HepG2 (cell line): ENCODE measurements at regions not wholly inside any gene's neighbourhood (a gene's known extent, or its start where the extent isn't known, plus 50 kb on each side); places are given as distances from the start of the nearest gene placed in this dataset.
A peak's percentile ranks its signal among the peaks of the same experiment; 100 is the strongest.

Experiments
- AFF4 ChIP-seq: sonication (generic); formaldehyde crosslinking; IDR thresholded peaks from 2 replicates; pipeline ENCODE4 v1.4.0; 2020; ENCODE audit warnings: missing genetic modification reagents
- CREBL2 ChIP-seq: sonication (generic); formaldehyde crosslinking; IDR thresholded peaks from 2 replicates; pipeline ENCODE4 v1.8.1; 2023; ENCODE audit warnings: missing genetic modification reagents, mild to moderate bottlenecking, borderline replicate concordance
- E2F1 ChIP-seq: sonication (generic); formaldehyde crosslinking; IDR thresholded peaks from 2 replicates; pipeline ENCODE4 v1.5.0; 2020; ENCODE audit warnings: missing genetic modification reagents
- EHMT2 ChIP-seq: fragments of 200-600 bp; sonication (generic); IDR thresholded peaks from 2 replicates; pipeline ENCODE4 v1.7.0; 2017; ENCODE audit warnings: antibody characterized with exemption, low read depth, low read length, borderline replicate concordance
- EZH2 ChIP-seq: conservative IDR thresholded peaks from 2 replicates; pipeline ENCODE4 v1.6.1; 2012; ENCODE audit warnings: mild to moderate bottlenecking, low read depth, low read length, moderate library complexity
- FOXO1 ChIP-seq: sonication (generic); formaldehyde crosslinking; IDR thresholded peaks from 2 replicates; pipeline ENCODE4 v1.4.0; 2020; ENCODE audit warnings: missing genetic modification reagents
- HOXA5 ChIP-seq: sonication (generic); formaldehyde crosslinking; IDR thresholded peaks from 2 replicates; pipeline ENCODE4 v1.4.0; 2020; ENCODE audit warnings: missing genetic modification reagents
- MXD4 ChIP-seq: IDR thresholded peaks from 2 replicates; pipeline ENCODE4 v1.6.1; 2016; ENCODE audit warnings: mild to moderate bottlenecking, missing biosample characterization, missing genetic modification reagents
- NFYC ChIP-seq: IDR thresholded peaks from 2 replicates; pipeline ENCODE4 v1.6.1; 2016; ENCODE audit warnings: missing genetic modification reagents, missing compliant biosample characterization
- ZGPAT ChIP-seq: IDR thresholded peaks from 2 replicates; pipeline ENCODE4 v1.6.1; 2016; ENCODE audit warnings: mild to moderate bottlenecking
- ZKSCAN8 ChIP-seq: IDR thresholded peaks from 2 replicates; pipeline ENCODE4 v1.6.1; 2016; ENCODE audit warnings: borderline replicate concordance, missing genetic modification reagents, missing compliant biosample characterization
- ZMYM3 ChIP-seq: sonication (generic); formaldehyde crosslinking; IDR thresholded peaks from 2 replicates; pipeline ENCODE4 v1.5.1; 2020; ENCODE audit warnings: mild to moderate bottlenecking, missing genetic modification reagents
- ZNF101 ChIP-seq: sonication (generic); formaldehyde crosslinking; IDR thresholded peaks from 2 replicates; pipeline ENCODE4 v1.4.0; 2020; ENCODE audit warnings: mild to moderate bottlenecking, low read depth, missing genetic modification reagents, borderline replicate concordance
- ZNF329 ChIP-seq: sonication (generic); formaldehyde crosslinking; IDR thresholded peaks from 2 replicates; pipeline ENCODE4 v1.9.0; 2021; ENCODE audit warnings: low read depth, mild to moderate bottlenecking, missing genetic modification reagents
- ZNF33B ChIP-seq: sonication (generic); formaldehyde crosslinking; IDR thresholded peaks from 2 replicates; pipeline ENCODE4 v1.5.1; 2020; ENCODE audit warnings: mild to moderate bottlenecking, missing genetic modification reagents
- ZNF343 ChIP-seq: sonication (generic); formaldehyde crosslinking; IDR thresholded peaks from 2 replicates; pipeline ENCODE4 v1.4.0; 2020; ENCODE audit warnings: mild to moderate bottlenecking, missing genetic modification reagents
- ZNF530 ChIP-seq: sonication (generic); formaldehyde crosslinking; IDR thresholded peaks from 2 replicates; pipeline ENCODE4 v1.5.0; 2020; ENCODE audit warnings: low read depth, mild to moderate bottlenecking, missing genetic modification reagents
- ZNF639 ChIP-seq: conservative IDR thresholded peaks from 2 replicates; pipeline ENCODE4 v1.6.1; 2018; ENCODE audit warnings: missing genetic modification reagents
- ZNF749 ChIP-seq: sonication (generic); formaldehyde crosslinking; IDR thresholded peaks from 2 replicates; pipeline ENCODE4 v1.8.0; 2022; ENCODE audit warnings: mild to moderate bottlenecking, missing genetic modification reagents, moderate library complexity, borderline replicate concordance
- ZNF780A ChIP-seq: sonication (generic); formaldehyde crosslinking; IDR thresholded peaks from 2 replicates; pipeline ENCODE4 v1.8.0; 2022; ENCODE audit warnings: mild to moderate bottlenecking, missing genetic modification reagents, moderate library complexity
- ZNF790 ChIP-seq: sonication (generic); formaldehyde crosslinking; IDR thresholded peaks from 2 replicates; pipeline ENCODE4 v1.8.0; 2022; ENCODE audit warnings: missing genetic modification reagents, mild to moderate bottlenecking, borderline replicate concordance

- peak; percentile 42; the same call in 1 of the 2 replicates for TF ChIP-seq ZNF639 (CRISPR knock-in tag)
- no peak for TF ChIP-seq ZNF101 (CRISPR knock-in tag)
- TF ChIP-seq AFF4 (CRISPR knock-in tag): peak; percentile 35; the same call in 1 of the 2 replicates
- TF ChIP-seq EZH2: no peak
- TF ChIP-seq HOXA5 (CRISPR knock-in tag): 0 out of 2 replicates have a peak, but pooled peaks have one; percentile 15
- 0 out of 2 replicates have a peak, but pooled peaks have one; percentile 9 for TF ChIP-seq EHMT2
- TF ChIP-seq ZNF790: 0 out of 2 replicates have a peak, but pooled peaks have one; percentile 3
- TF ChIP-seq ZNF33B (CRISPR knock-in tag): no peak
- no peak for TF ChIP-seq ZNF749 (CRISPR knock-in tag)
- TF ChIP-seq ZMYM3: 0 out of 2 replicates have a peak, but pooled peaks have one; percentile 40
- no peak for TF ChIP-seq ZNF530 (CRISPR knock-in tag)
- no peak for TF ChIP-seq ZNF343
- peak; percentile 99 for TF ChIP-seq ZNF329
- no peak for TF ChIP-seq ZGPAT
- no peak for TF ChIP-seq MXD4 (CRISPR knock-in tag)
- TF ChIP-seq ZNF780A (CRISPR knock-in tag): 0 out of 2 replicates have a peak, but pooled peaks have one; percentile 21
- TF ChIP-seq FOXO1 (CRISPR knock-in tag): peak; percentile 24; the same call in 1 of the 2 replicates
- TF ChIP-seq NFYC (CRISPR knock-in tag): no peak
- TF ChIP-seq E2F1 (CRISPR knock-in tag): no peak
- no peak for TF ChIP-seq ZKSCAN8 (CRISPR knock-in tag)
- peak; percentile 42; the same call in 1 of the 2 replicates for TF ChIP-seq CREBL2
These were observed 116.5 kb upstream of the OTOS start (continued) for GRCh38 chr2:240256704-240257637.
